K562 (cell line): ENCODE measurements at regions not wholly inside any gene's neighbourhood (a gene's known extent, or its start where the extent isn't known, plus 50 kb on each side); places are given as distances from the start of the nearest gene placed in this dataset.

Experiments
- ATAC-seq: fragments of 200-7000 bp; cut with Tn5 transposase; 3 replicates; pipeline ENCODE4 v1.9.1; 2020; ENCODE audit warnings: moderate library complexity
- BruUV-seq: library from RNA; stranded (reverse); fragments of 400-500 nt; replicated peaks from 2 replicates; lab custom pipeline; 2021; lab: Mats Ljungman, UMichigan
- CTCF ChIA-PET: fragments of 300-600 bp; formaldehyde crosslinking; extraction: SDS; loops from one replicate; lab custom pipeline; 2021; ENCODE audit warnings: low intra/inter-chr PET ratio; lab: Yijun Ruan, JAX
- POLR2A ChIA-PET: fragments of 300-600, 350-650 bp; sonication (Branson Sonifier 250); formaldehyde crosslinking; extraction: SDS; loops from one replicate; lab custom pipeline; 2021; ENCODE audit warnings: antibody characterized with exemption, inconsistent platforms; lab: Yijun Ruan, JAX
- DNase-seq, 4 experiments: peaks; one replicate each; pipeline versions ENCODE4 v3.0.0 to v3.0.0-alpha.2; 2011 to 2018; ENCODE audit warnings: low spot score in 3 of 4, mixed read lengths in 3 of 4; ENCODE audit errors: extremely low read depth in 1 of 4
- FAIRE-seq: peaks from 2 replicates; lab custom pipeline; 2011; peaks lifted over from hg19 to GRCh38; lab: Jason Lieb, UNC
- H2AFZ ChIP-seq: 2 replicates; pipeline ENCODE4 v1.6.0; 2011; ENCODE audit warnings: low read depth, low read length, control low read depth, inconsistent platforms
- H3K27ac ChIP-seq: fragments of 200-600 bp; 3 replicates; pipeline ENCODE4 v1.8.0; 2011; ENCODE audit warnings: low read depth, mild to moderate bottlenecking, control low read depth, inconsistent platforms, low read length, moderate library complexity, mixed read lengths; ENCODE audit errors: extremely low read depth
- H3K27me3 ChIP-seq, 2 experiments: fragments of 300-600 bp in 1 of 2; 2 replicates in 1 of 2; 3 replicates in 1 of 2; pipeline versions ENCODE4 v1.6.0 to v1.8.0; 2011; ENCODE audit warnings: inconsistent platforms in 2 of 2, low read length in 2 of 2, mild to moderate bottlenecking in 1 of 2, mixed read lengths in 1 of 2, moderate library complexity in 1 of 2; ENCODE audit not compliant: control insufficient read depth in 2 of 2, insufficient read depth in 2 of 2
- H3K36me3 ChIP-seq: fragments of 300-600 bp; 3 replicates; pipeline ENCODE4 v1.8.0; 2011; ENCODE audit warnings: mild to moderate bottlenecking, low read length, inconsistent platforms; ENCODE audit not compliant: control insufficient read depth, insufficient read depth
- H3K4me1 ChIP-seq, 2 experiments: fragments of 200-600 bp in 1 of 2; replicated peaks in 1 of 2; 2 replicates in 1 of 2; 3 replicates in 1 of 2; pipeline versions ENCODE4 v1.5.1 to v1.8.0; 2011; ENCODE audit warnings: inconsistent platforms in 2 of 2, low read length in 2 of 2, mild to moderate bottlenecking in 1 of 2, mixed read lengths in 1 of 2, moderate library complexity in 1 of 2; ENCODE audit not compliant: control insufficient read depth in 2 of 2, insufficient read depth in 2 of 2
- H3K4me2 ChIP-seq: 2 replicates; pipeline ENCODE4 v1.6.1; 2011; ENCODE audit warnings: low read length, control low read depth, inconsistent platforms, mixed read lengths; ENCODE audit not compliant: insufficient read depth
- H3K4me3 ChIP-seq: fragments of 200-600 bp; sonication (generic), shearing (Covaris generic); 2 replicates; pipeline ENCODE4 v1.5.1; 2016; ENCODE audit warnings: control low read depth, inconsistent platforms
- H3K79me2 ChIP-seq: fragments of 200-600 bp; 3 replicates; pipeline ENCODE4 v1.8.0; 2011; ENCODE audit warnings: low read length, inconsistent platforms; ENCODE audit not compliant: control insufficient read depth, insufficient read depth
- H3K9ac ChIP-seq, 2 experiments: 2 replicates each; pipeline versions ENCODE4 v1.6.0 to v1.6.1; 2011; ENCODE audit warnings: low read depth in 2 of 2, low read length in 2 of 2, control low read depth in 1 of 2, inconsistent platforms in 1 of 2, mild to moderate bottlenecking in 1 of 2, mixed read lengths in 1 of 2; ENCODE audit not compliant: insufficient read depth in 1 of 2
- H3K9me1 ChIP-seq: one replicate; pipeline ENCODE4 v1.6.0; 2011; ENCODE audit warnings: inconsistent platforms, mild to moderate bottlenecking, low read length, moderate library complexity; ENCODE audit not compliant: control insufficient read depth, insufficient read depth
- H3K9me3 ChIP-seq: replicated peaks from 2 replicates; pipeline ENCODE4 v1.5.1; 2011; ENCODE audit warnings: low read depth, low read length, inconsistent platforms; ENCODE audit not compliant: control insufficient read depth, insufficient read depth
- H4K20me1 ChIP-seq: replicated peaks from 2 replicates; pipeline ENCODE4 v1.6.1; 2011; ENCODE audit warnings: low read length, inconsistent platforms, mixed read lengths; ENCODE audit not compliant: control insufficient read depth, insufficient read depth
- CREBBP ChIP-seq: IDR thresholded peaks from one replicate; pipeline ENCODE4 v1.6.1; 2012; ENCODE audit warnings: low read depth, mild to moderate bottlenecking, control low read depth, inconsistent platforms, low read length
- KLF13 ChIP-seq: fragments of 450-650 bp; IDR thresholded peaks from 2 replicates; pipeline ENCODE4 v1.6.1; 2016; ENCODE audit warnings: missing genetic modification characterization, low read depth, mild to moderate bottlenecking, missing compliant biosample characterization, moderate library complexity, borderline replicate concordance
- PPARD ChIP-seq: fragments of 250-450 bp; sonication (Bioruptor Pico); IDR thresholded peaks from 2 replicates; pipeline ENCODE4 v1.8.0; 2022; ENCODE audit warnings: inconsistent platforms, mild to moderate bottlenecking, moderate library complexity
- SRSF1 ChIP-seq: fragments of 200-400 bp; formaldehyde crosslinking; IDR thresholded peaks from 2 replicates; pipeline ENCODE4 v1.6.1; 2017; ENCODE audit warnings: mild to moderate bottlenecking, low read depth, low read length, moderate library complexity
- ZBTB8A ChIP-seq: fragments of 450-650 bp; IDR thresholded peaks from 2 replicates; pipeline ENCODE4 v1.6.1; 2018; ENCODE audit warnings: mild to moderate bottlenecking, moderate library complexity; ENCODE audit not compliant: partially characterized antibody
- ZNF347 ChIP-seq: fragments of 450-650 bp; formaldehyde crosslinking; IDR thresholded peaks from 2 replicates; pipeline ENCODE4 v1.4.0; 2020; ENCODE audit warnings: low read depth, mild to moderate bottlenecking, moderate library complexity
- ZNF76 ChIP-seq: fragments of 250-450 bp; sonication (Bioruptor Pico); IDR thresholded peaks from 2 replicates; pipeline ENCODE4 v1.4.0; 2020; ENCODE audit warnings: mild to moderate bottlenecking, moderate library complexity, borderline replicate concordance
- WGBS: fragments of 100-300 bp; shearing (Covaris generic); methylation state at CpG from one replicate; pipeline ENCODE4 v1.1.6; 2016; ENCODE audit warnings: low coverage, mixed read lengths; ENCODE audit not compliant: insufficient coverage; ENCODE audit errors: missing lambda C conversion rate; 5-methylcytosine and 5-hydroxymethylcytosine counted together
- in situ Hi-C: fragments of 300-500 bp; cut with MboI; formaldehyde crosslinking; loops from 4 replicates; pipeline ENCODE4 v1.15.0; 2018; ENCODE audit warnings: inconsistent platforms, mixed read lengths
- intact Hi-C: fragments of 100-400 bp; cut with micrococcal nuclease; formaldehyde crosslinking; loops from 2 replicates; pipeline ENCODE4 v1.14.2; 2022
- TF ChIP-seq, protein P1 (sequence below): sonication (generic); formaldehyde crosslinking; IDR thresholded peaks from 2 replicates; pipeline ENCODE4 v1.8.0; 2022; ENCODE audit warnings: missing genetic modification reagents, mild to moderate bottlenecking, borderline replicate concordance

DNA sequence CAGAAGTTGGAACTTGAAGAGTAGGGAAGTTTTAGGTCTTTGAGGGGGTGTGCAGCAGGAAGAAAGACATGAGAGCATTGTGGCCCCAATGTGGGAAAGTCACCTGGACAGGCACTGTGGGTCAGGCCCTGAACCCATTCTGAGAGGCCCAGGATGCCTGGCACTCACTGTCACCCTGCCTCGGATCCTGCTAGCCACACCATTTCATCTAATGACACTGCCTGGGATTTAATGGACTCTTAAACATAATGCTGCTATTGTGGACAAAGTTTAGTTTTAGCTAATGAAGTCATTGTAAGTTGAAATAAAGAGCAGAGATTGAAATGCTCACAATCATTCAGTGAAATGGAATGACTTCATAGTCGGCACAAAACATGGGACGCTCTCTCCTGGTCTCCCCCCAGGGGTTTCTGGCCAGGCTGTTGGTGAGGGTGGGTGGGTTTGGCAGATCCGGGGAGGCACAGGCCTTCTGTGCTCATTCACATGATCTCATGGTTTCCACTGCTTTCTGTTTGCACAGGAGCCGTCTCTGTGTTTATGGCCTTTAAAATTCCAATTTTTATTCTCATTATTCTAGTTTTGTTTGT is 141.8 kb upstream of the KLHL29 start:
- Histone ChIP-seq H3K9me3 (no peaks in the 10 kb centered on the region), H3K4me1 (no peaks in the 10 kb centered on the region), H2AFZ (no peak overlapping the region), H3K9me1 (no peaks in the 10 kb centered on the region), H3K27me3 (no peaks in the 10 kb centered on the region), H3K36me3 (no peaks in the 10 kb centered on the region), H3K4me2 (no peak overlapping the region), H3K4me3 (no peak overlapping the region), H3K79me2 (no peaks in the 10 kb centered on the region), H3K27ac (no peak overlapping the region), H3K9ac (no peak overlapping the region), H4K20me1 (no peaks in the 10 kb centered on the region)
- TF ChIP-seq KLF13 (tag), result no peak
- TF ChIP-seq, protein P1, sequence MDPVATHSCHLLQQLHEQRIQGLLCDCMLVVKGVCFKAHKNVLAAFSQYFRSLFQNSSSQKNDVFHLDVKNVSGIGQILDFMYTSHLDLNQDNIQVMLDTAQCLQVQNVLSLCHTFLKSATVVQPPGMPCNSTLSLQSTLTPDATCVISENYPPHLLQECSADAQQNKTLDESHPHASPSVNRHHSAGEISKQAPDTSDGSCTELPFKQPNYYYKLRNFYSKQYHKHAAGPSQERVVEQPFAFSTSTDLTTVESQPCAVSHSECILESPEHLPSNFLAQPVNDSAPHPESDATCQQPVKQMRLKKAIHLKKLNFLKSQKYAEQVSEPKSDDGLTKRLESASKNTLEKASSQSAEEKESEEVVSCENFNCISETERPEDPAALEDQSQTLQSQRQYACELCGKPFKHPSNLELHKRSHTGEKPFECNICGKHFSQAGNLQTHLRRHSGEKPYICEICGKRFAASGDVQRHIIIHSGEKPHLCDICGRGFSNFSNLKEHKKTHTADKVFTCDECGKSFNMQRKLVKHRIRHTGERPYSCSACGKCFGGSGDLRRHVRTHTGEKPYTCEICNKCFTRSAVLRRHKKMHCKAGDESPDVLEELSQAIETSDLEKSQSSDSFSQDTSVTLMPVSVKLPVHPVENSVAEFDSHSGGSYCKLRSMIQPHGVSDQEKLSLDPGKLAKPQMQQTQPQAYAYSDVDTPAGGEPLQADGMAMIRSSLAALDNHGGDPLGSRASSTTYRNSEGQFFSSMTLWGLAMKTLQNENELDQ, result no peak
- no peak for TF ChIP-seq ZNF76 (CRISPR knock-in tag)
- TF ChIP-seq ZBTB8A, result no peak
- TF ChIP-seq ZNF347 (CRISPR knock-in tag), result no peak
- no peak for TF ChIP-seq PPARD (CRISPR knock-in tag)
- TF ChIP-seq CREBBP, result no peak
- no peak for TF ChIP-seq SRSF1
- intact Hi-C loops (no loop called here), in situ Hi-C loops (no loop called here)
- ATAC-seq (no peak), DNase-seq (no peak), FAIRE-seq (no peak)
- BruUV-seq, result no TSS peak
- POLR2A ChIA-PET, result interaction anchor here (0.6 kb wide), 1 partner anchor 1632 kb away, joined by 3 read pairs; no protein-coding TSS in a partner anchor
- CTCF ChIA-PET, result no interaction called here
- 0% methylated on average over 5 of the region's 5 CpGs for WGBS
